ENCODE measurements at regions not wholly inside any gene's neighbourhood (a gene's known extent, or its start where the extent isn't known, plus 50 kb on each side); places are given as distances from the start of the nearest gene placed in this dataset.
A peak's percentile ranks its signal among the peaks of the same experiment; 100 is the strongest.

DNA sequence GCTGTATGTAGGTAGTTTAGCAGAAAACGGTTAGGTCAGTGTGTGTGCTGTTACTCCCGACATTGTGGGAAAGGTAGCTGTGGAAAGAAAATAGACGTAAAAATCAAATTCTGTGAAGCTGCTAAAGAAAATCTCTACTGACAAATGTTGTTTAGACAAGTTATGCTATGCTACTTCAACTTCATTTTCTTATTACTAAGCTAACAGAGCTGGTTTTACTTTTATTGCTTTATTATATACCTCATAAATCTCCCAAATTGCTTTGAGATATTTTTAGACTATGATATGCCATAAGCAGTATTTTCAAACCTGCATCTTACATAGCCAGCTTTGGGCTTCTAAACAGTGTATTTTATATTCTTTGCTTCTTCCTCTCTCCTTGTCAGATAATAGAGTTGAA, 108.2 kb upstream of the PACRGL start:
- no peak for DNase-seq (ENCODE audit: low read depth, low spot score)

DNA sequence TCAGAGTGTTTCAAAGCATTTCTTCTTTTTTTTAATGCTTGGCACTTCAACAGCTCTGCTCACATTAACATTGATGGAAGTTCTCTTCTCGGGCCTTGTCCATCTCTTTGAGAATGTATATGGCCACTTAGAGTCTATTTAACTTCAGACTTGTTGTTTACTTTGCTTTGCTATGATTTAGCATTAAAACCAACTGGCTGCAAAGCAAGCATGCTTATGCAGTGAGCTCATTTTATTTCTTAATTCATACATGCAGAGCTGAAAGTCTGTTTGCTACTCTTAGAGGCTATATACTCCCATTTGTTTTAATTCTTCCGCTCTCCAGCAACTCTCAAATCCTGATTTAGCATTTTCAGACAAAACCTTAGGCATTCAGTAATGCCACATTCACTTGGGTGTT, 107.6 kb upstream of the PACRGL start:
- DNase-seq (ENCODE audit: low read depth, low spot score), result no peak

DNA sequence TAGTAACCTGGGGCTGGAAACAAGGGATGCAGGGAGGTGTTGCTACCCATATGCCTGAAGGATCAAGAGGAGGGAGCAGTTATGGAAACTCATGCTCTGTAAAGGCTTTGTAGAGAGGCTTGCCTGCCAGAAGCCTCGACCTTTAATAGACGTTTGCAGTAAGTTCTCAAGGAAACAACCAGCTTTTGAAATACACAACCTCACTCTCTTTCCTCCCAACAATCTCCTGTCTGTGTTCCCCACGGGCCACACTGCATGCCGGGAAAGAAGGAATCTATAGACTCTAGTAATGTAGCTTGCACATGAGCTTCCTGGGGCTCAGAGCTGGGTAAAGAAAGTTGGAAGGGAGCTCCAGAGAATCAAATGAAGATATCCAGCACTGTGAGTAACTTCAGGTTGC, 101.6 kb upstream of the PACRGL start:
- no peak for DNase-seq (ENCODE audit: low read depth, low spot score)

DNA sequence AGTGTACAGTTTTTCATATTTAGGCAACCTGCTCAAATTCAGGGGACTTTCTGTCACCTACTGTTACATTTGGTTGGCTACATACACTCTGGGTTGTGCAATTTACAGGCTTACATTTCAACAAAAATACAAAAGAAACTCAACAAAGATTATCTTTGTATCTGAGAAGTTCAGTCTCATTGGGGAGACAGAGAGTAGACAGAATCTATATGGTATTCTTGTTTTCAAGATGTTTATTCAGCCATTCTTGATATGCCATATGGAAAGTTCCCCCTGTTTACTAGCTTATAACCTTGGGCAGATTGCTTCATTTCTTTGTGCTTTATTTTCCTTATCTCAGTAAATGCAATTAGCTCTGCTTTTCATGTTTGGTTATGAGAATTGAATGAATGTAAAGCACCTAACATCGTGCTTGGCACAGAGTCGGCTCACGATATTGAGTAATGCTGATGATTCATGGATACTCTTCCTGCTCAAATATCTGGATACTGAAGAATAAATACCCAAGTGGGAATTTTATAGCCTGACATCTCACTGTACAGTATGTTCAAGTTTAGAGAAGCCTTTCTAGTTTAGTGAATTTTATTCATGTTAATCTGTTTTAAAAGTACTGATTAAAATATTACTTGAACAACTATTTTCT, 96.5 kb upstream of the PACRGL start:
- DNase-seq (ENCODE audit: low read depth, low spot score), result no peak

DNA sequence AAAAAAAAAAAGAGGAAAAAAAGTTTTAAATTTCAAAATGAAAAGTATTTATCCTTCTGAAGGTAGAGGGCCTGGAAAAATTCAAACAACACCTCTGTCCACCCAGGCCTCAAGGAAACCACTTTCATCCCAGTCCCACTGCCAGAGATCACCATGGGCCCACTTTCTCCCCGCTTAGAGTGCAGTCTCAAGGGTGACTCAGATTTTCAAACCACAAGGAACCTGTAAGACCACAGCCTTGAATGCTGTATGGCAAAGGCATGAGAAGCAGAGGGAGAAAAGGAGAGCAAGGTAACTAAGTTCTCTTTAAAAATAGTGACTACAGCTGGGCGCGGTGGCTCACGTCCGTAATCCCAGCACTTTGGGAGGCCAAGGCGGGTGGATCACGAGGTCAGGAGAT, 87.9 kb upstream of the PACRGL start:
- no peak for DNase-seq (ENCODE audit: low read depth, low spot score)

DNA sequence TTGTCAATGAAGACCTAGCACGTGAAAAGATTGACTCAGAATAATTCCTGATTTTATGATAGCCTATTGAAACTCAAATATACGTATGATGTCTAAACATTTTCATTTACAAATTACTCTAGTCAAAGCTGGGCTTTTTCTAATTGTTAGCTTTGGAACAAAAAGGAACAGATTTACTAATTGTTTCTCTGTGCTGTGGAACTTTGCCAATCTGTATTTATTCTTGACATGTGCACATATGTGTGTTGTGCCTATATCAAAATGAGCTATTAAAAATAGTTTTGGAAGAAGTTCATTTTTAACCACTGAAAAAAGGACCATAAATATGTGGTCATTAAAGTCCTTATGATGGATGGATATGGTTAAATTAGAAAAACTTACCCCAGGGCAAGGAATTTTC, 85.4 kb upstream of the PACRGL start:
- DNase-seq (ENCODE audit: low read depth, low spot score), result no peak

DNA sequence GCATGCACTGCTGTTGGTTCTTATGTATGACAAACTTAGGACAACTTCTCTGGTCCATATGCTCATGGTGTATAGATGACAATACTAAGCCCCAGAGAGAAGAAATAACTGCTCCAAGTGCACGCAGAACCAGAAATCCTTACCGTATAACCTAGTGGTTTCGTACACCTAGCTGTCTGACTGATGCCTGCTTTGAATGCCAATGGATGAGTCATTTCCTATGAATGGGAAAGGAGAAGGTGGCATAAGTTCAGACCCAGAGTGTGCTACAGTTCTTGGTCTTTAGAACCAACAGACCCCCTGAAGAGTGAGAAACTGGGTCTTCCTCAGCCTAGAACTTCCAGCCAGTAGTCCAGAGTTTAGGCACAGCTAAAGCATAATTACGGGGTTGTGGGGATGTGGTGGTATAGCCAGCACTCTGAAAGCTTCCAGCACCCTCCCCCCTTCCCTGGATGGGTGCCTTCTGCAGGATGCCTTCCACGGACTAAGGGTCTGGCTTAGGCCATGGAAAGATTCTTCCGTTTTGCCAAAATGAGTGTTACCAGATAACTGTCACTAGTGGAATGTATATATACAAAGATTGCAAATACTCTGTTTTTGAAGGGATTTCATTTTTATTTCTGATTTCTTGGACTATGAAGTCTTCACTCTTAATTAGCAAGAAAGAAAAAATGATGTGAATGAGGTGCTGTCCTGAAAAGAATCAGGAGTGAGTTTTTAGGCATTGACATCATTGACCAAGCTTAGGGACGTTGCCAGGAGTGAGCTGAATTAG, 84.6 kb upstream of the PACRGL start:
- DNase-seq (ENCODE audit: low read depth, low spot score), result no peak

DNA sequence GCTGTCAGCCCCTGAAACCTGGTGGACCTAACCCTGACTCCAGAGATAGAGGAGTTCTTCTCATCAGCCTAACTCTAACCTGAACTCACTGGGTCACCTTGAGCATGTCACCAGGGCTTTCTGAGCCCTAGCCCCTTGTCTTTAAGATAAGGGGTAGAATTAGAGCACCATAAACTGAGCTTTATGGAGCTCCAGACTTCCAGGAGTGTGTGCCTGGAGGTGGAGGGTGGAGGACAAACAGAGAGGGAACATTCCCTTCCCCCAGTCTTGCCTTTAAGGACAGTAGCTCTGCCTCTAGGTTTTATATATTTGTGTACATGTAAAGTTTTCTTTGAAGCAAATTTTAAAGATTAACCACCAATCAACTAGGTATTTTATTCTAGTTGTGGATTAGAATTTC, 83.9 kb upstream of the PACRGL start:
- DNase-seq (ENCODE audit: low read depth, low spot score), result no peak

DNA sequence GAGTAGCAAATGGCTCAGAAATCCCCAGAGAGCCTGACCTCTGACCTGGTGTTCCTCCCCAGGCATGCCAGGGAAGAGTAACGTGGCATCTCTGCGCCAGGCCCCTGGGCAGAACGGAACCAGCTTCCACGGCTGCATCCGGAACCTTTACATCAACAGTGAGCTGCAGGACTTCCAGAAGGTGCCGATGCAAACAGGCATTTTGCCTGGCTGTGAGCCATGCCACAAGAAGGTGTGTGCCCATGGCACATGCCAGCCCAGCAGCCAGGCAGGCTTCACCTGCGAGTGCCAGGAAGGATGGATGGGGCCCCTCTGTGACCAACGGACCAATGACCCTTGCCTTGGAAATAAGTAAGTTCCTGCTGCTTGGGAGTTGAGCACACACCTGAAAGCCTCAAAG, 83.4 kb upstream of the PACRGL start:
- DNase-seq (ENCODE audit: low read depth, low spot score), result no peak

DNA sequence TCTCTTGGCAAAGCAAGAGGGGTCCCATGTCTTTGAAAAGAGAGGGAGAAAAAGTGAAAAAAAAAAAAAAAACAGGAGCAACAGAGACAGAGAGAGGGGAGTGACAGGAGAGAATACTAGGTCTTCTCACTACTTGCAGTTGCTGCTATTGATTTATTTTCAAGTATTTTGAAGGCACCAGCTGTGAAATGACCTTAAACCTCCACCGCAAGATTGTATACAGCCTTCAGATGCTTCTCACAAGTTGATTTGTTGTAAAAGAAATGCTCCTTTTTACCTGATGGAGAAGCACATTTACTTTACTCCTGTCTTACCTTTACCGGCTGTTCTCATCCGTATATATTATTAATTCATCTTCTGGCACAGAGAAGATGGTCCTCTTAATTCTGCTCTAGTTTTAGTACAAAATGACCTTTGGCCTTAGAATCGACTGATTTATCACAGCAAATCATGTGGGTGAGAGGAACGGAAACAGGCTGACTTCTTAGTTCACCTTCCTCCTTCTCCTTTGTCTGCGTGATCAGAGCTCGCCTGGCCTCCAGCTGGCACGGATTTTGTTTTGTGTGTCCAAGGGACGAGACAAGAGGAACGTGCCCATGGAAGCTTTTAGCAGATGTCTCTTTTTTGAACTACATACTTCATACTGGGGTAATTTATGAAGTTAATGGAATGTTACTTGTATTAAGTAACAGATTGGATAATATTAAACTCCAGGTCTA, 82.4 kb upstream of the PACRGL start:
- DNase-seq (ENCODE audit: low read depth, low spot score), result no peak

DNA sequence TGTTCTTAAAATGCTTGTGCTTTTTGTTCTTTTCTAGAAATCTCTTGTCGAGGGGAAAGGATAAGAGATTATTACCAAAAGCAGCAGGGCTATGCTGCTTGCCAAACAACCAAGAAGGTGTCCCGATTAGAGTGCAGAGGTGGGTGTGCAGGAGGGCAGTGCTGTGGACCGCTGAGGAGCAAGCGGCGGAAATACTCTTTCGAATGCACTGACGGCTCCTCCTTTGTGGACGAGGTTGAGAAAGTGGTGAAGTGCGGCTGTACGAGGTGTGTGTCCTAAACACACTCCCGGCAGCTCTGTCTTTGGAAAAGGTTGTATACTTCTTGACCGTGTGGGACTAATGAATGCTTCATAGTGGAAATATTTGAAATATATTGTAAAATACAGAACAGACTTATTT, 81.5 kb upstream of the PACRGL start:
- DNase-seq (ENCODE audit: low read depth, low spot score), result peak; percentile 39

DNA sequence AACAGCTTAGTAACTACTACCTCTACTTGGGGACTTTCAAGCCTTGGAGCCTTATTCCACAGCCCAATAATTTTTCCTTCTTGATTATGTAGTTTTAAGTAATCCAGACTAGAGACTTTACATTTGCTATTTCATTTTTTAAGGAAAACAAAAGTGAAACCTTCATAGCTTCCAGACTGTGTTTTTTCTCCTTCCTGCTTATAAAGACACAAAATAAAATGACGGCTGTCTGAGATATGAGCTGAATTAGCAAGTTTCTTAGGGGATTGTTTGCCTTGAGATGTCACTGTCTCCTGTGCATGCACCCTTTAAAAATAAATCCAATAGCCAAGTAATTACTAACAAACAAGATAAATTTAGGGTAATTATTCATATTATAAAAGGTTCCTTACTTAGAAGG, 78.8 kb upstream of the PACRGL start:
- no peak for DNase-seq (ENCODE audit: low read depth, low spot score)

DNA sequence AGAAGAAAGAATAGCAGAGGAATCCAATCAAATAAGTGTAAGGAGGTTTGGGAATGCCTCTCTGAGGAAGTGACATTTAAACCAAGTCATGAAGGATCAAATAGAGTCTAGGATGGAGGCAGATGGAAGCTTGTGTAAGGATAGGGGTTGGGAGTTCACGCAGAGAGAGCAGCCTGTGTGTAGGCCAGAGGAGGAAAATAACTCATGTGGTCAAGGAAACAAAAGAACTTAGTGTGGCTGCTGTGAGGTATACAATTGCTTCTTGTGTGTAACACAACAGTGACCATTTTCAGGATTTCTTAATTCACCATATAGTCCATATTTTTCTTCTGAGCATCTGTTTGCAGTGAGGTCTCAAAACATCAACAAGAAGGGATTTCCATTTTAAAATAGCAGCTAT, 77.6 kb upstream of the PACRGL start:
- no peak for DNase-seq (ENCODE audit: low read depth, low spot score)

DNA sequence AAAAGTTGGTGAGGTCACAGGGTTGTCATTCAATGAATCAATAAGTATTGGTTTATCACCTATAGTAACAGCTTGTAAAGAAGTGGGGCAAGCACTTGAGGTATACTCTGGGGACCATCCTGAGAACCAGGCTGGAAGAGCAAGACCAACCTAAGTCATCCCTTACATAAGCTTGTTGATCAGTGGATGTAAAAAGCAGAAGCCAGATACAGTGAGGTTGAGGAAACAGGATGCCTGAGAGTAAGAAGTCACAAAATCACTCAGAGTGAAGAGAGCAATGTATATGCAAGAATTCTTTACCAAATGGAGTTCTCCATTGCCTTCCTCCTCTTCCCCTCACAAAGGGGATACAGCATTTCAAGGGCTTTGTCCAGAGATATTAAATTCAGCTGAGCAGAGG, 76.3 kb upstream of the PACRGL start:
- DNase-seq (ENCODE audit: low read depth, low spot score), result no peak

DNA sequence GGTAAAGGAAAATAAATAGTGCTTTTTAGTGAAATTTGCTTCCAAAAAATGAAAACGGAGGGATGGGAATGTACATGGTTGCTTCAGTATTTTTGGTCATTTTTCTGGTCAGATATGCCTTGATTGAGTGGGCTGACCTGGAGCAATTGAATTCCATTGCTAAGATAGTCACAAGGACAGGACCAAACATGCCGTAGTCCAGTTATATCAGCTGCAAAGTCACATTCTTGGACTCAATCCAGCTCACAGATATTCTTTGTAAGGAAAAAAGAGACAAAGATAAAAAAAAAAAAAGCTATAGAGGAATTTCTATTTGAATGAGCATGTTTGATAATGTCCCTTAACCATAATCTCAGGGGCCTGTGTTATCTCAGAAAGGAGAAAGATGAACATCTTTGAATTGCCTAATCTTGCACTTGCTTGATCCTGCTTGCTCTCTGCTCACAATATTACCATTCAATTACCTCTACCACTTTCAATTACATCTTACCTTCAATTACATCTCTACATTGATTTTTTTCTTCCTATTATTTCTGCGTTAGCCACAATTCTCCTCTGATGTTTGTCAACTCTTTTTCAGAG, 75.4 kb upstream of the PACRGL start:
- no peak for DNase-seq (ENCODE audit: low read depth, low spot score)

DNA sequence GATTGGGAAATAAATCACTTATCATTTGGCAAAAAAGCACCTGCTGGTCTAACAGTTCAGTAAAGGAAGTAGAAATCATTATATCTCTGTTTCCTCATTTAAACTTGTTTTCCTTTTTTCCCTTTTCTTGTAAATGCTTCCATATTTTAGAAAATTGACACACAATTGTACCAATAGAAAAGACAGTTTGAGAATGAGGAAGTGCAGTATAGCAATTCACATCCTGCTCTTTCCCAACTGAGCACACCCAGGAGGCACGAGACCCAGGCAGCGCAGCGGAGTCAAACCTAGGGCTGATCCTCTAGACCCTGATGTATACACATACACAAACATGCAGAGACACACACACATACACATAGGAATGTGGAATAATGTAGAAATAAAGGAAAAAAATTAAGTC, 74.8 kb upstream of the PACRGL start:
- DNase-seq (ENCODE audit: low read depth, low spot score), result no peak

DNA sequence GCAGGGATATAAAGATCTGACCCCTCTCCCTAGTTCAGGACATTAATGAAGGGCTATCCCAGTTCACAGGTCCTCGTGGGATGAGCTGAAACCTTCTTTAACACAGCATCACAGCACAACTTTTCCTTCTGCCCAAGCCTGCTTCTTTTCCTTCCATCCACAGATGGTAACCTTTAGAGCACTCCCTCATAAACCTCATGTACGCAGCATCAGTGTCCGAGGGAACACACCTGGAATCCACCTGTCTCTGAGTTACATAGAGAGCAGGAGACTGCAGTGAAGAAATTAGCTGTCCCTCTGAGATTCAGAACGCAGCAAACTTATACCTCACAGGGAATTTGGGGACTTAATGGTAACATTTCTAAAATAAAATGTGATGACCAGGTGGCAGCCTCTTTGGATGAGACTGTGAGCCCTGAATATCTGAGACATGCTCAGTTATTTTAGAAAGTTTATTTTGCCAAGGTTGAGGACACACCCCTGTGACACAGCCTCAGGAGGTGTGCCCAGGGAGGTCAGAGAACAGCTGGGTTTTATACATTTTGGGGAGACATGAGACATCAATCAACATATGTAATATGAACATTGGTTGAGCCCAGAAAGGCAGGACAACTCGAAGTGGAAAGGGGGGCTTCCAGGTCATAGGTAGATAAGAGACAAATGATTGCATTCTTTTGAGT, 73.8 kb upstream of the PACRGL start:
- no peak for DNase-seq (ENCODE audit: low read depth, low spot score)

DNA sequence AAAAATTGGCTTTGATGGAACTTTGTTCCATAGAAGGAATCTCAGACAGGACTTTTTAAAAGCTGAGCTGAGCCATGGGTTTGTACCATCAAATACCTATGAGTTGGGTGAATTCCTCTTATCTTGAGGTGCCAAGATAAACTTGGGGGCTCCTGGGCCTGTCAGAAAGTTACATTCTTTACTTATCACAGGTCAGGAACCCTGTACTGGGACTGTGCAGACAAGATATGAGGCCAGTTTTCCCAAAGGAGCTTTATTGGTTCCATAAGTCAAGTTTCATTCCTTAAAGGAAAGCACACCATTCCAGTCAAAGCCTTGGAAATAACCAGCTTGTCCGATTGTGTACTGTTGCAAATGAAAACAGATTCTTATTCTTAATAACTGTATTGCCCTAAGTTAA, 72.4 kb upstream of the PACRGL start:
- no peak for DNase-seq (ENCODE audit: low read depth, low spot score)

DNA sequence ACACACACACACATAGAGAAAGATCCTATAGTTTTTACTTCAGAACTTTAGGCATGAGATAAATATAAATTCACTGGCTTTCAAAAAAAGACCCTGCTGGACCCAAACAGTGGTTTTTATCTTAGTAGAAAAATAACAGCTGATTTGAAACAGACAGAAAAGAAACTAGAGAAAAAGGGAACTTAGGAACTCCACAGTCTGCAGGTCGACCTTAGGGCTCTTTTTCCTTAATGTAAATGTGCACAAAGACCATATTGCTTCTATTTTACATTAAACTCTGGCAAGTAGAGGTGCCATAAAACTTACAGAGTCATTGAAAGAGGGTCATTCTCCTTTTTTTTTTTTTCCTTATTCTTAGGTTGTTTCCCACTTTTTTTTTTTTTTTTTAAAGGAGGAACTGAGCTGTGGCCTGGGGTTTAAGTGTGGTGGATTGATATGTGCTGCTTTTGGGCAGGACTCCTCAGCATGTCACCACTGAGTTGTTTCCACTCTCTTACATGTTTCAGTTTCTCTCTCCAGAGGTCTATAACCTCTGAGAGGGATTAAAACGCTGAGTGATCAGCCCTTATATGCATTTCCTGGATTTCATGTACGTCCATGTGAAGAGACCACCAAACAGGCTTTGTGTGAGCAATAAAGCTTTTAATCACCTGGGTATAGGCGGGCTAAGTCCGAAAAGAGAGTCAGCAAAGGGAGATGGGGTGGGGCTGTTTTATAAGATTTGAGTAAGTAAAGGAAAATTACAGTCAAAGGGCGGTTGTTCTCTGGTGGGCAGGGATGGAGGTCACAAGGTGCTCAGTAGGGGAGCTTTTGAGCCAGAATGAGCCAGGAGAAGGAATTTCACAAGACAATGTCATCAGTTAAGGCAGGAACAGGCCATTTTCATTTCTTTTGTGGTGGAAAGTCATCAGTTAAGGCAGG, 70.8 kb upstream of the PACRGL start:
- peak; percentile 21 for DNase-seq (ENCODE audit: low read depth, low spot score)

DNA sequence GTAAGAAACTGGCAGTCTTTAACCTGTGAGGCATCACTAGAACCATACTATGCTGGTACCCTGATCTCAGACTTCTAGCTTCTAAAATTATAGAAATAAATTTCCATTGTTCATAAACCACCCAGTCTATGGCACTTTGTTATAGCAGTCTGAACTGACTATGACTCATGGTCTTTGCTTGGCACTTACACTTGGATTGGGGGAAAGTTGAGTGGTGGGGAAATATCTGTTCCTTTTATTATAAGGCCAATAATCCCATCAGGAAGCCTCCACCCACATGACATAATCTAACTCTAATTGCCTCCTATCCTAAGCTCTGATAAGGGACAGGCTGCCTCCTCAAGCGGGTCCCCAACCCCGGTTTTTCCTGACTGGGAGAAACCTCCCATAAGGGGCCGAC, 61.4 kb upstream of the PACRGL start:
- no peak for DNase-seq (ENCODE audit: low read depth, low spot score)

DNA sequence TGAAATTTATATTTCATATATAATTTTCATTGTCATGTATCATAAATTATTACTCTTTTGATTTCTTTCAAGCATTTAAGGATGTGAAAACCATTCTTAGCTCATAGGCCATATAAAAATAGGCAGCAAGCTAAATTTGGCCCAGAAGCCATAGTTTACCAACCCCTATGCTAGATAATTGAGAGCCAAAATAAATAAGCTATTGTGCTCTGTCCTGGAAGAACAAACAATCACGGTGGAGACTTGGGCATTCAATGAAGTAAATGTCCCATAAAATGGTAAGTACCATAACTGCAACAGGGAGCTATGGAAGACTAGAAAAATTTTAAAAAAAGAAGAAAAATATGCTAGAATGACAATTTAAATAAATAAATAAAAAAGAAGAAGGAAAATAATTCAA, 60.9 kb upstream of the PACRGL start:
- no peak for DNase-seq (ENCODE audit: low read depth, low spot score)
